HEK293T (cell line): ENCODE measurements at regions not wholly inside any gene's neighbourhood (a gene's known extent, or its start where the extent isn't known, plus 50 kb on each side); places are given as distances from the start of the nearest gene placed in this dataset.
"Not testable (repeated sequence)": the region's sequence is repeated elsewhere in the genome, so short reads cannot be mapped to it uniquely, and the experiment has no call there.

Experiments used
- CTCF ChIA-PET: fragments of 350-600 bp; formaldehyde crosslinking; extraction: SDS; loops from one replicate; lab custom pipeline; 2021; ENCODE audit warnings: antibody characterized with exemption, inconsistent platforms; lab: Yijun Ruan, JAX
- POLR2A ChIA-PET: fragments of 350-600 bp; formaldehyde crosslinking; extraction: SDS; loops from one replicate; lab custom pipeline; 2020; ENCODE audit warnings: antibody characterized with exemption, inconsistent platforms; lab: Yijun Ruan, JAX
- DNase-seq: peaks from one replicate; pipeline ENCODE4 v3.0.0; 2012; ENCODE audit warnings: mixed read lengths; ENCODE audit errors: extremely low spot score
- ARNT ChIP-seq: fragments of 450-650 bp; IDR thresholded peaks from 2 replicates; pipeline ENCODE4 v1.6.1; 2017; ENCODE audit warnings: mild to moderate bottlenecking
- BHLHE40 ChIP-seq: fragments of 450-650 bp; IDR thresholded peaks from 2 replicates; pipeline ENCODE4 v1.6.1; 2016; ENCODE audit warnings: mild to moderate bottlenecking, moderate library complexity, borderline replicate concordance
- CTBP1 ChIP-seq: fragments of 450-650 bp; IDR thresholded peaks from 2 replicates; pipeline ENCODE4 v1.6.1; 2016; ENCODE audit warnings: borderline replicate concordance
- ELF4 ChIP-seq: fragments of 450-650 bp; IDR thresholded peaks from 2 replicates; pipeline ENCODE4 v1.6.1; 2017; ENCODE audit warnings: antibody characterized with exemption
- FOXA1 ChIP-seq: fragments of 450-650 bp; IDR thresholded peaks from 2 replicates; pipeline ENCODE4 v1.6.1; 2016; ENCODE audit warnings: mild to moderate bottlenecking
- FOXK2 ChIP-seq: fragments of 450-650 bp; IDR thresholded peaks from 2 replicates; pipeline ENCODE4 v1.6.1; 2016; ENCODE audit warnings: mild to moderate bottlenecking
- FOXM1 ChIP-seq: fragments of 450-650 bp; IDR thresholded peaks from 2 replicates; pipeline ENCODE4 v1.6.1; 2017; ENCODE audit warnings: mild to moderate bottlenecking, borderline replicate concordance
- HDGF ChIP-seq: fragments of 450-650 bp; IDR thresholded peaks from 2 replicates; pipeline ENCODE4 v1.6.1; 2017; ENCODE audit warnings: antibody characterized with exemption, borderline replicate concordance
- L3MBTL2 ChIP-seq: fragments of 450-650 bp; conservative IDR thresholded peaks from 2 replicates; pipeline ENCODE4 v1.6.1; 2016; ENCODE audit warnings: mild to moderate bottlenecking
- LEF1 ChIP-seq: fragments of 450-650 bp; IDR thresholded peaks from 2 replicates; pipeline ENCODE4 v1.6.1; 2017; ENCODE audit warnings: mild to moderate bottlenecking, borderline replicate concordance
- NFRKB ChIP-seq: fragments of 450-650 bp; IDR thresholded peaks from 2 replicates; pipeline ENCODE4 v1.6.1; 2016; ENCODE audit warnings: mild to moderate bottlenecking, moderate library complexity
- SP1 ChIP-seq: fragments of 450-650 bp; IDR thresholded peaks from 2 replicates; pipeline ENCODE4 v1.6.1; 2017
- SUZ12 ChIP-seq: fragments of 450-650 bp; IDR thresholded peaks from 2 replicates; pipeline ENCODE4 v1.6.1; 2016; ENCODE audit warnings: mild to moderate bottlenecking
- TARDBP ChIP-seq: fragments of 450-650 bp; IDR thresholded peaks from 2 replicates; pipeline ENCODE4 v1.6.1; 2016
- ZNF384 ChIP-seq: fragments of 450-650 bp; IDR thresholded peaks from 2 replicates; pipeline ENCODE4 v1.6.1; 2016
- TF ChIP-seq, protein P1 (sequence below): fragments of 450-650 bp; IDR thresholded peaks from 2 replicates; pipeline ENCODE4 v1.6.1; 2016

DNA sequence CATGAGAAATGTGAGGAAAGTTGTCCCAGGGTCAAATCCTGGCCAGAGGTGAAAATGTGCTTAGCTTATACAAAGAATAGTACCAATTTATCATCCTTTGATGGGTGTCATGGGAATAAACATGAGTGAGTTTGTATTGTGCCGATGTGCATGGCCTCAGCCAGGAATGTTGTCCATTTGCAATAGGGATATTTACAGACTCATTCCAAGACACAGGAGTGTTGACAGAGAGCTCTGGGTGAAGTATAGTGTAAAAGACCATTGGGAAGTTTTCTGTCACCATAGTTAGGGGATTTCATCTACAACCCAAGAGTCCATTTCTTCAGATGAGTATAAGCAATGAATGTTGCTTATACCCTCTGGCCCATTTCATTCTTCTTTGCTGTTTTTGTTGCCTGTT lies 160.1 kb downstream of the DMAC1 start:
- no peak for DNase-seq
- TF ChIP-seq FOXA1 (no peak), ARNT (no peak), ELF4 (no peak), FOXK2 (no peak), BHLHE40 (no peak), HDGF (no peak), ZNF384 (no peak), FOXM1 (no peak), SP1 (no peak), L3MBTL2 (no peak), TARDBP (no peak), CTBP1 (no peak), NFRKB (no peak), LEF1 (no peak), SUZ12 (no peak)
- TF ChIP-seq, protein P1, sequence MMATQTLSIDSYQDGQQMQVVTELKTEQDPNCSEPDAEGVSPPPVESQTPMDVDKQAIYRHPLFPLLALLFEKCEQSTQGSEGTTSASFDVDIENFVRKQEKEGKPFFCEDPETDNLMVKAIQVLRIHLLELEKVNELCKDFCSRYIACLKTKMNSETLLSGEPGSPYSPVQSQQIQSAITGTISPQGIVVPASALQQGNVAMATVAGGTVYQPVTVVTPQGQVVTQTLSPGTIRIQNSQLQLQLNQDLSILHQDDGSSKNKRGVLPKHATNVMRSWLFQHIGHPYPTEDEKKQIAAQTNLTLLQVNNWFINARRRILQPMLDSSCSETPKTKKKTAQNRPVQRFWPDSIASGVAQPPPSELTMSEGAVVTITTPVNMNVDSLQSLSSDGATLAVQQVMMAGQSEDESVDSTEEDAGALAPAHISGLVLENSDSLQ = no peak
- POLR2A ChIA-PET = no interaction called here
- CTCF ChIA-PET = no interaction called here

DNA sequence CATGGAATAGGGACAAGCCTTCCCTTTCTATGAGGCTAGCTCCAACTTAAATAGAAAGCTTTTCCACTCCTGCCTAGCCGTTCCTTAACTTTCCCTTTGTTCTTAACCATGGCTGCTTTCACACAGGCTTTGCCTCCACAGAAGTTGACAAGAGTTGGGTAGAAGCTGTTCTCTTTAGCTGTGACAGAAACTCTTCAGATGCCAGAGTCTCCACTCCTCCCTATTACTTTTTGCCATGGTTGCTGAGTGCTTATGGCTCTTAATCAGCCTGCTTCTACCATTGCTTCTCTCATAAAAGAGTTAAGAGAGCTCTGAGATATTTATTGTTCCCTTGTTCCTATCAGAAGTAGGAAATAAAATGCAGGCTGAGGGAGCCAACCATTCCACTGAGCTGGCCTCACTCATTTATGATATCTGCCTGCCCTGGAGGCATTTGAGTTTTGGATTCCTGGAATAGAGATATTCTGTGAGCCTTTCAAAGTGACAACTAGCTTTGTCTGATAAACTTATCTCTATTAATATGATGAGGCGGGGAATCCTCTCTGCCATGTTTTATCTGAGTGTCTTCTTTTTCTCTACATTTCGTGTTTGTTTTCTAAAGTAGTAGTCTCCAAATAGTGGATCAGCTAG lies 162.6 kb downstream of the DMAC1 start:
- DNase-seq = no peak
- ChIA-PET POLR2A (no interaction called here), CTCF (no interaction called here)
- TF ChIP-seq ARNT (no peak), TARDBP (no peak), BHLHE40 (no peak), LEF1 (no peak), NFRKB (no peak), CTBP1 (no peak), L3MBTL2 (no peak), SUZ12 (no peak), FOXM1 (no peak), HDGF (no peak), SP1 (no peak), ELF4 (no peak), FOXK2 (no peak), ZNF384 (no peak), FOXA1 (no peak)
- TF ChIP-seq, protein P1 = no peak

DNA sequence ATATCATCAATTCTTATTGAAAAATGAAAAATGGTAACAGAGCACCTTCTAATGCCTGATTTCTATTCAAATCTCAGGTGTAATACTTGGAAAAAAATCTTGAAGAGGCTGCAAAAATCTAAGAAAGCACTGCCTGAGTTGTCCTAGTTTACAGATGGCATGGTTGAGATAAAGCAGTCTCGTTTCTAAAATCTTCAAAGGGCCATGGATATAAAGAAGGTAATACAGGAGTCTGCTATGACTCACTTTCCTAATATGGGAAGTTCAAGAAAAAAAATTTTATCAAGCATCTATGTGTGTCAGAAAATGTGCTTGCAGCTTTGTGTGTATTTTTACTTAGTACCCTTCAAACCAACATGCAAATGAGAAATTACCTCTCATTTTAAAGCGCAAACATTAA lies 163.3 kb downstream of the DMAC1 start:
- POLR2A ChIA-PET = no interaction called here
- DNase-seq = no peak
- CTCF ChIA-PET = no interaction called here
- no peak for TF ChIP-seq HDGF
- no peak for TF ChIP-seq ELF4
- TF ChIP-seq CTBP1 = no peak
- TF ChIP-seq SP1 = no peak
- TF ChIP-seq ZNF384 = no peak
- TF ChIP-seq NFRKB = no peak
- TF ChIP-seq SUZ12 = no peak
- no peak for TF ChIP-seq FOXK2
- TF ChIP-seq ARNT = no peak
- TF ChIP-seq L3MBTL2 = no peak
- TF ChIP-seq, protein P1 = no peak
- TF ChIP-seq FOXA1 = no peak
- no peak for TF ChIP-seq LEF1
- TF ChIP-seq FOXM1 = no peak

DNA sequence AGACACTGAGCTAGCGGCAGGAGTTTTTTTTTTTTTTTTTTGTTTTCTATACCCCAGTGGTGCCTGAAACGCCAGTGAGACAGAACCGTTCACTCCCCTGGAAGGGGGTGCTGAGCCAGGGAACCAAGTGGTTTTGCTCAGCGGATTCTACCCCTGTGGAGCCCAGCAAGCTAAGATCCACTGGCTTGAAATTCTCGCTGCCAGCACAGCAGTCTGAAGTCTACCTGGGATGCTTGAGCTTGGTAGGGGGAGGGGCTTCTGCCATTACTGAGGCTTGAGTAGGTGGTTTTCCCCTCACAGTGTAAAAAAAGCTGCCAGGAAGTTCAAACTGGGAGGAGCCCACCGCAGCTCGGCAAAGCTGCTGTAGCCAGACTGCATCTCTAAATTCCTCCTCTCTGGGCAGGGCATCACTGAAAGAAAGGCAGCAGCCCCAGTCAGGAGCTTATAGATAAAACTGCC lies 173.0 kb downstream of the DMAC1 start:
- CTCF ChIA-PET, POLR2A ChIA-PET, DNase-seq: not testable (repeated sequence)

DNA sequence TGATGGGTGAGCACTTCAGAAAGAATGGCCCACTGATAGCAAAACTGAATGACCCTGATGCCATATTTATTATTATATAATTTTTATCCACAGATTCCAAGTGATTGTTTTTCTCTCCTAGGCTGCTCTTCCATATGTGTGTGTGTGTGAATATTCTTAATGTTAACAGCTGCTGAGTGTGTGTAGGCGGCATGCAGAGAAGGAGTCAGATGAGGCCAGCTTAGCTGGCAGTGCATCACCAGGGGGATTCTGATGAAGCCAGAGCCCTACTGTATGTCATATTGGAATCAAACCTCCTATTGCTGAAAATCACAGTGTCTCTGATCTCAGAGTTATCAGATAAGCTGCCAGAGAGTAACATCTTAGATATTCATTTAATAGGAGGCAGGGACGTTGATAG lies 177.1 kb downstream of the DMAC1 start:
- ChIA-PET POLR2A (no interaction called here), CTCF (no interaction called here)
- DNase-seq = no peak

DNA sequence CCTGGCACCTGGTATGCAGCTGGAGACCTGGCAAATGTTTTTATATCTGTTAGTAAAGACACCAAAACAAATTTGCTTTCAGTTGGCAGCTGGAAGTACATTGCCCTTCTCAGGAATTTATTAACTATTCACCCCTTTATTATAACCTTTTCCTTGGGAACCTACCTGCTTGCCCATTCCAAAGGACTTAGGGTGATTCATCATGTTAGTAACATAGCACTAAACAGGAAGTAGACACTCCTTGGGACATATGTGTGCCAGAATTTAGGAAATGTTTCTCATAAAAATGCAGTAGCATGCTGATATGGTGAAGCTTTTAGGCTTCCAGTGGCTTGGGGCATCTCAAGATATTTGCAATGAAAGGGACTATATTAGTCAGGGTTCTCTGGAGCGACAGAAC lies 184.2 kb downstream of the DMAC1 start:
- POLR2A ChIA-PET = no interaction called here
- CTCF ChIA-PET = no interaction called here
- no peak for DNase-seq
- TF ChIP-seq HDGF (no peak), FOXA1 (no peak), FOXK2 (no peak), NFRKB (no peak), LEF1 (no peak), TARDBP (no peak), SUZ12 (no peak), ZNF384 (no peak), FOXM1 (no peak), CTBP1 (no peak), BHLHE40 (no peak), SP1 (no peak), ELF4 (no peak), ARNT (no peak), L3MBTL2 (no peak)
- TF ChIP-seq, protein P1 = no peak

More for the DNA sequence above, 177.1 kb downstream of the DMAC1 start:
- no peak for TF ChIP-seq ELF4
- no peak for TF ChIP-seq SP1
